ENCODE measurements at regions not wholly inside any gene's neighbourhood (a gene's known extent, or its start where the extent isn't known, plus 50 kb on each side); places are given as distances from the start of the nearest gene placed in this dataset.

- TF ChIP-seq CTCF (conservative IDR thresholded peaks at IDR 0.05; ENCODE audit: low read depth, low read length) (no peak), EZH2 (IDR thresholded peaks at IDR 0.05; ENCODE audit: low read length, unreplicated experiment) (no peak), EZH2phosphoT487 (IDR thresholded peaks at IDR 0.05; ENCODE audit: borderline replicate concordance, low read length) (no peak)
Observed at GRCh38 chr1:87899017-87899416, 570.3 kb downstream of the LMO4 start.

All from PC-3 (cell line).